ENCODE measurements at regions not wholly inside any gene's neighbourhood (a gene's known extent, or its start where the extent isn't known, plus 50 kb on each side); places are given as distances from the start of the nearest gene placed in this dataset.

DNA sequence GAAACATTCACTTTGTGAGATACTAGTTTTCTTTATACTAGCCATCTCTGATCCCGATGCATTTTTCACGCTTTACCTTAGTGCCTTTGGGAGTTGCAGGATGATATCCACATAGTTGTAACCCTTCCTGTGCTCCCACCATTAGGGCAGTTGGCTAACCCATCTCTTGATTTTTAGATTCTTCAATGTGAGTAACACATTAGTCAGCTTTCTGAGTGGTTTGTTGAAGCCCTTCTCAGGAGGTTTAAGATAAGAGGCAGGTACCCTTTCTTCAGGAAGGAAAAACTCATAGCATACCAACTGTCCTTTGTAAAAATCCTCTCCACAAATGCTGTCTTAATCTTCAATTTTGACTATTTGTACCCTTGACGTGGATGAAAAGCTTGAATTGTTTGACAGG, 392.3 kb downstream of the DMAC1 start:
- DNase-seq (ENCODE audit: low read depth): no peak
- no peak for TF ChIP-seq CTCF (conservative IDR thresholded peaks at IDR 0.05; ENCODE audit: low read depth, low read length)
- no peak overlapping the region for H3K4me3 ChIP-seq (ENCODE audit: low read depth, low read length)

- H3K4me3 ChIP-seq (ENCODE audit: low read depth, low read length): no peak overlapping the region
- no peak for TF ChIP-seq CTCF (conservative IDR thresholded peaks at IDR 0.05; ENCODE audit: low read depth, low read length)
- no peak for DNase-seq (ENCODE audit: low read depth)
Measured at GRCh38 chr9:7405924-7406604, 393.5 kb downstream of the DMAC1 start.

DNA sequence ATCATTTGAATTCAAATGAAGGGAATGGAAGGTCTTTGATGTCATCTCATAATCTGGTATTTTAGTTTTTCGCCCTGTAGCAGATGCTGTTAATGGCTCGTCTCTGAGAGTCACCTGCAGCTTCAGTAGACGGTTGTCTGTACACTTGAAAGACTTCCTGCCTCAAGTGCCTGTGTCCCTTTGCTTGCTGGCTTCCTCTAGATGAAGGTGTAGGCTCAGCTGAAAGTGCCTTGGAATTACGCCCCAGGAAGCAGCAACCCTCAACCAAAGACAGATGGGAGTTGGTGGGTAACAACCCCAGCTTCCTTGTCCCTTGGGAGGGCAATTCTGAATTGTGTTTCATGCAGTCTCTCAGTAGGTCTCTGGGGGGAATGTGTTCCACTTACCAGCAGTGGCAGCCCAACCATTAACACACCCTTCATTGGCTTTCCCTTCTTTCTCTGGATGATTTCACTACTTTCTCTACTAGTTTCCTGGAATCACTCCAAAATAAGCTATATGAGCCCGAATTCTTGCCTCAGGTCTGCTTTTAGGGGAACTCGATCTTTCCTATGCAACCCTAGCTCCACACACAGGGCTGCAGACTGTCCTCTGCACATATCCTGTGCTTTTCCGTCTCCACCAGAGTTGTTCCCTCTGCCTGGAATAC, 395.6 kb downstream of the DMAC1 start:
- no peak overlapping the region for H3K4me3 ChIP-seq (ENCODE audit: low read depth, low read length)
- DNase-seq (ENCODE audit: low read depth): no peak
- no peak for TF ChIP-seq CTCF (conservative IDR thresholded peaks at IDR 0.05; ENCODE audit: low read depth, low read length)

GRCh38 chr9:7403028-7403389, 396.6 kb downstream of the DMAC1 start:
- H3K4me3 ChIP-seq (ENCODE audit: low read depth, low read length): no peak overlapping the region
- no peak for DNase-seq (ENCODE audit: low read depth)
- TF ChIP-seq CTCF (conservative IDR thresholded peaks at IDR 0.05; ENCODE audit: low read depth, low read length): no peak

GRCh38 chr9:7402334-7403027, 397.1 kb downstream of the DMAC1 start:
- no peak for TF ChIP-seq CTCF (conservative IDR thresholded peaks at IDR 0.05; ENCODE audit: low read depth, low read length)
- DNase-seq (ENCODE audit: low read depth): peak; percentile 21
- no peak overlapping the region for H3K4me3 ChIP-seq (ENCODE audit: low read depth, low read length)

DNA sequence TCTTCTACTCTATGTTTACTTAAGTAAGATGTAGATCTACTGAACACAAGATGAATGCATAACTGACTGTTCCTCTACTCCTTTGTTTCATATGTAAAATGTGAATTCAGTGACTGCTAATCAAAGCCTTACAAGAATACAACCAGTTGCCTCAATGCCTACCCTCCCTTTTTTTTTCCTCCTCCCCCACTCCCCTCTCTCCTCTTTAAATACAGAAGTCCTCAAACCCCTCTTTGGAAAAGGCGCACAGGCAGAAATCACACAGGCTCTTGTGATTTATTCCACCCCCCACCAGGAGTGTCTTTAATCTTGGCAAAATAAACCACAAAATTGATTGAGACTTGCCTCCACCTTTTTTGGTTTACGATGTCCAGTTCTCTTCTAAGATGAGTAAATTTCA, 398.5 kb downstream of the DMAC1 start:
- no peak overlapping the region for H3K4me3 ChIP-seq (ENCODE audit: low read depth, low read length)
- TF ChIP-seq CTCF (conservative IDR thresholded peaks at IDR 0.05; ENCODE audit: low read depth, low read length): no peak
- DNase-seq (ENCODE audit: low read depth): no peak

All from choroid plexus epithelial cell (primary cell).